ENCODE measurements at regions not wholly inside any gene's neighbourhood (a gene's known extent, or its start where the extent isn't known, plus 50 kb on each side); places are given as distances from the start of the nearest gene placed in this dataset.

DNA sequence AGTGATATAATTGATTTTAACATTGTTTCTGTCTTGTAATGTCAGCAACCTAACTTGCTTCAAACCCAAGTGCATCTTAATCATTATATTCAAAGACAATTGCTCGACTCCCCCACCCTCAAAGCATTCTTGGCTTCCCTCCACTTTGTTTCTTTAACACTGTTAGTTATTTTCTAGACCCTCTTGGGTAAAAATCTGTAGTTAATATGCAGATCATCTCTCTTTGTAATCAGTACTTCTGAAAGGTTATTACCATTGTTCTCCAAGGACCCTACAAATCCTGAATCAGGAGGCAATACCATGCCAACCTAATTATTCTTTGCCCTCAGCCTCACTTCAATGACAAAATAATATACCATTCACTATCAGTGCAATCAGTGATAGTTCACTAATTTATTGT lies 1075.7 kb downstream of the AMY1C start:
- in situ Hi-C loops (cut with HindIII; ENCODE audit: low sequenced_read_pairs): no loop called here
- TF ChIP-seq, protein P1, sequence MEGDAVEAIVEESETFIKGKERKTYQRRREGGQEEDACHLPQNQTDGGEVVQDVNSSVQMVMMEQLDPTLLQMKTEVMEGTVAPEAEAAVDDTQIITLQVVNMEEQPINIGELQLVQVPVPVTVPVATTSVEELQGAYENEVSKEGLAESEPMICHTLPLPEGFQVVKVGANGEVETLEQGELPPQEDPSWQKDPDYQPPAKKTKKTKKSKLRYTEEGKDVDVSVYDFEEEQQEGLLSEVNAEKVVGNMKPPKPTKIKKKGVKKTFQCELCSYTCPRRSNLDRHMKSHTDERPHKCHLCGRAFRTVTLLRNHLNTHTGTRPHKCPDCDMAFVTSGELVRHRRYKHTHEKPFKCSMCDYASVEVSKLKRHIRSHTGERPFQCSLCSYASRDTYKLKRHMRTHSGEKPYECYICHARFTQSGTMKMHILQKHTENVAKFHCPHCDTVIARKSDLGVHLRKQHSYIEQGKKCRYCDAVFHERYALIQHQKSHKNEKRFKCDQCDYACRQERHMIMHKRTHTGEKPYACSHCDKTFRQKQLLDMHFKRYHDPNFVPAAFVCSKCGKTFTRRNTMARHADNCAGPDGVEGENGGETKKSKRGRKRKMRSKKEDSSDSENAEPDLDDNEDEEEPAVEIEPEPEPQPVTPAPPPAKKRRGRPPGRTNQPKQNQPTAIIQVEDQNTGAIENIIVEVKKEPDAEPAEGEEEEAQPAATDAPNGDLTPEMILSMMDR (IDR thresholded peaks at IDR 0.05; ENCODE audit: low read depth, low read length, missing control alignments): no peak
- DNase-seq (ENCODE audit: low read depth): no peak
- H3K4me3 ChIP-seq (ENCODE audit: low read depth, low read length): no peak overlapping the region

- TF ChIP-seq, protein P1 (IDR thresholded peaks at IDR 0.05; ENCODE audit: low read depth, low read length, missing control alignments): no peak
- no peak for DNase-seq (ENCODE audit: low read depth)
- in situ Hi-C loops (cut with HindIII; ENCODE audit: low sequenced_read_pairs): no loop called here
- no peak overlapping the region for H3K4me3 ChIP-seq (ENCODE audit: low read depth, low read length)
Observed at GRCh38 chr1:104830534-104830933, 1080.8 kb downstream of the AMY1C start.

- no peak for DNase-seq (ENCODE audit: low read depth)
- TF ChIP-seq, protein P1 (IDR thresholded peaks at IDR 0.05; ENCODE audit: low read depth, low read length, missing control alignments): no peak
- in situ Hi-C loops (cut with HindIII; ENCODE audit: low sequenced_read_pairs): no loop called here
- H3K4me3 ChIP-seq (ENCODE audit: low read depth, low read length): no peak overlapping the region
Observed at GRCh38 chr1:104852151-104852550, 1102.5 kb downstream of the AMY1C start.

GRCh38 chr1:104853276-104853675 lies 1103.6 kb downstream of the AMY1C start:
- DNase-seq (ENCODE audit: low read depth): no peak
- TF ChIP-seq, protein P1 (IDR thresholded peaks at IDR 0.05; ENCODE audit: low read depth, low read length, missing control alignments): no peak
- H3K4me3 ChIP-seq (ENCODE audit: low read depth, low read length): no peak overlapping the region
- in situ Hi-C loops (cut with HindIII; ENCODE audit: low sequenced_read_pairs): no loop called here

GRCh38 chr1:104854529-104854928 lies 1104.8 kb downstream of the AMY1C start:
- DNase-seq (ENCODE audit: low read depth): no peak
- TF ChIP-seq, protein P1 (IDR thresholded peaks at IDR 0.05; ENCODE audit: low read depth, low read length, missing control alignments): no peak
- no peak overlapping the region for H3K4me3 ChIP-seq (ENCODE audit: low read depth, low read length)
- in situ Hi-C loops (cut with HindIII; ENCODE audit: low sequenced_read_pairs): no loop called here

GRCh38 chr1:104855550-104855949 lies 1105.9 kb downstream of the AMY1C start:
- in situ Hi-C loops (cut with HindIII; ENCODE audit: low sequenced_read_pairs): no loop called here
- H3K4me3 ChIP-seq (ENCODE audit: low read depth, low read length): no peak overlapping the region
- TF ChIP-seq, protein P1 (IDR thresholded peaks at IDR 0.05; ENCODE audit: low read depth, low read length, missing control alignments): no peak
- no peak for DNase-seq (ENCODE audit: low read depth)

DNA sequence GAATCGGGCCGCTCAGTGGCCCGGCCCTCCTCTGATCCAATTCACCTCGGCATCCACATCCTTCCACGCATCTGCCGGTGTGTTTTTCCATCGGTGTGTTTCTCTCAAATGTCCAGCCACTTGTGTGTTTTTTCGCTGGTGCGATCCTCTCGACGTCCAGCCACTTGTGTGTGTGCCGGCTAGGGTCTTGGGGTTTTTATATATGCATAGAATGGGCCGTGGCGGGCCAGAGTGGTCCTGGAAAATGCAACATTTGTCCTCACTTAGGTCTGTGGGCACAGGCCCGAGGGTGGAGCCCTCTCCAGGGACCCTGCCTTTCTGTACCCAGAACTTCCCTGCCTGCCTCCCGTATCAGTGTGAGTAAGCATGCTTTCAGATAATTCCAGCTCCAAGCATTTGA lies 1106.4 kb downstream of the AMY1C start:
- in situ Hi-C loops (cut with HindIII; ENCODE audit: low sequenced_read_pairs): no loop called here
- no peak for DNase-seq (ENCODE audit: low read depth)
- TF ChIP-seq, protein P1 (IDR thresholded peaks at IDR 0.05; ENCODE audit: low read depth, low read length, missing control alignments): no peak
- no peak overlapping the region for H3K4me3 ChIP-seq (ENCODE audit: low read depth, low read length)
